Bronchial epithelial cell (primary cell): ENCODE measurements at regions not wholly inside any gene's neighbourhood (a gene's known extent, or its start where the extent isn't known, plus 50 kb on each side); places are given as distances from the start of the nearest gene placed in this dataset.
A peak's percentile ranks its signal among the peaks of the same experiment; 100 is the strongest.

Experiments
- DNase-seq: peaks from one replicate; pipeline ENCODE4 v3.0.0-alpha.2; 2010; ENCODE audit warnings: low read depth
- FAIRE-seq: peaks from 2 replicates; lab custom pipeline; 2011; peaks lifted over from hg19 to GRCh38; lab: Jason Lieb, UNC
- H3K27me3 ChIP-seq: 2 replicates; pipeline ENCODE4 v1.5.1; 2011; ENCODE audit warnings: low read length; ENCODE audit not compliant: control insufficient read depth, insufficient read depth
- H3K36me3 ChIP-seq: 2 replicates; pipeline ENCODE4 v1.5.1; 2011; ENCODE audit warnings: low read length; ENCODE audit not compliant: control insufficient read depth, insufficient read depth
- H3K4me3 ChIP-seq: 2 replicates; pipeline ENCODE4 v1.5.1; 2011; ENCODE audit warnings: mild to moderate bottlenecking, low read depth, low read length, control low read depth
- CTCF ChIP-seq: IDR thresholded peaks from 2 replicates; pipeline ENCODE4 v1.5.1; 2011; ENCODE audit warnings: mild to moderate bottlenecking, moderate library complexity, low read length, control low read depth, inconsistent platforms; ENCODE audit not compliant: insufficient read depth, severe bottlenecking

GRCh38 chr12:107467716-107468115 is 217.9 kb upstream of the PWP1 start:
- no peaks in the 10 kb centered on the region for H3K27me3 ChIP-seq
- TF ChIP-seq CTCF: no peak
- FAIRE-seq (no peak), DNase-seq (no peak)
- no peaks in the 10 kb centered on the region for H3K36me3 ChIP-seq
- no peak overlapping the region for H3K4me3 ChIP-seq

GRCh38 chr12:107468182-107468581 is 217.4 kb upstream of the PWP1 start:
- no peak for FAIRE-seq
- H3K27me3 ChIP-seq: no peaks in the 10 kb centered on the region
- TF ChIP-seq CTCF: no peak

DNA sequence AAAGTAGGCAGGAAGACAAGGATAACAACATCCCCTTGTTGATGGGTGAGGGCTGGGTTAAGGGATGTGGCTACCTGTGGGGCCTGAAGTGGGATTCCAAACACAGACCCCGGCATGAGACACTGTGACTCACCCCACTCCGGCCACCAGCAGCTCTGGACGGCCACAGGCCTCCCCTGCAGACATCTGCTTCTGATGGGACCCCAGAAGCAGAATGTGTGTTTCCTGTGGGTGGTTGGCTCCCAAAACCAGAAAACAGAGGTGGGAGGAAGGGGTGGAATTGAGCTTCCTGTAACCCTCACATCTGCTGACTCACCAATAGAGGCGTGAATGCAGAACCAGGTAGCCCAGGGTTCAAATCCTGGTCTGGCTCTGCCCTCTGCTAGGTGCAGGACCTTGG is 216.6 kb upstream of the PWP1 start:
- no peak for TF ChIP-seq CTCF
- FAIRE-seq (no peak), DNase-seq (no peak)
- Histone ChIP-seq H3K27me3 (no peaks in the 10 kb centered on the region), H3K36me3 (no peaks in the 10 kb centered on the region), H3K4me3 (no peak overlapping the region)

More at GRCh38 chr12:107468182-107468581, 217.4 kb upstream of the PWP1 start:
- H3K36me3 ChIP-seq: no peaks in the 10 kb centered on the region
- no peak overlapping the region for H3K4me3 ChIP-seq
- no peak for DNase-seq

DNA sequence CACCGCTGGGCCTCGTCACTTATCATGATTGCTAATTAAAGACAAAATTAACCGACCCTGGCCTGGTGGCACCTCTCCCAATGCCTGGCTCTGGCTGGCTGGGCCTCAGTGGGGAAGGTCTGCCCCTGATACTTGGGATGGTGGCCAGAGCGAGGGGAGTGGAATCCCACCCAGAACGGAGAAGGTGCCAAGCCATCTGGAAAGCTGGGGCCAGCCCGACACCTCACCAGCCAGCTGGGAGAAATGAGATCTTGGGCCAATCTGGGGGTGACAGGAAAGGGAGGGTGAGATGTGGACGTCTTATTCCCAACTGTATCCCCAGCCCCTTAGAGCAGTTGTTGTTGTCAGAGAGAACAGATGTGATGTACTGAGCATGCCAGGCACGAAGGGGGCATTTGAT is 215.0 kb upstream of the PWP1 start:
- FAIRE-seq: no peak
- Histone ChIP-seq H3K27me3 (no peaks in the 10 kb centered on the region), H3K36me3 (no peaks in the 10 kb centered on the region), H3K4me3 (no peak overlapping the region)
- no peak for DNase-seq
- no peak for TF ChIP-seq CTCF

GRCh38 chr12:107472308-107472707 is 213.3 kb upstream of the PWP1 start:
- TF ChIP-seq CTCF: no peak
- Histone ChIP-seq H3K36me3 (no peaks in the 10 kb centered on the region), H3K27me3 (no peaks in the 10 kb centered on the region), H3K4me3 (no peak overlapping the region)
- no peak for DNase-seq
- peak; percentile 72 for FAIRE-seq

- TF ChIP-seq CTCF: no peak
- no peak for DNase-seq
- no peak for FAIRE-seq
Measured at GRCh38 chr12:107474099-107474498, 211.5 kb upstream of the PWP1 start.

More at GRCh38 chr12:107474099-107474498, 211.5 kb upstream of the PWP1 start:
- Histone ChIP-seq H3K27me3 (no peaks in the 10 kb centered on the region), H3K4me3 (no peak overlapping the region), H3K36me3 (no peaks in the 10 kb centered on the region)
